ENCODE measurements at regions not wholly inside any gene's neighbourhood (a gene's known extent, or its start where the extent isn't known, plus 50 kb on each side); places are given as distances from the start of the nearest gene placed in this dataset.

DNA sequence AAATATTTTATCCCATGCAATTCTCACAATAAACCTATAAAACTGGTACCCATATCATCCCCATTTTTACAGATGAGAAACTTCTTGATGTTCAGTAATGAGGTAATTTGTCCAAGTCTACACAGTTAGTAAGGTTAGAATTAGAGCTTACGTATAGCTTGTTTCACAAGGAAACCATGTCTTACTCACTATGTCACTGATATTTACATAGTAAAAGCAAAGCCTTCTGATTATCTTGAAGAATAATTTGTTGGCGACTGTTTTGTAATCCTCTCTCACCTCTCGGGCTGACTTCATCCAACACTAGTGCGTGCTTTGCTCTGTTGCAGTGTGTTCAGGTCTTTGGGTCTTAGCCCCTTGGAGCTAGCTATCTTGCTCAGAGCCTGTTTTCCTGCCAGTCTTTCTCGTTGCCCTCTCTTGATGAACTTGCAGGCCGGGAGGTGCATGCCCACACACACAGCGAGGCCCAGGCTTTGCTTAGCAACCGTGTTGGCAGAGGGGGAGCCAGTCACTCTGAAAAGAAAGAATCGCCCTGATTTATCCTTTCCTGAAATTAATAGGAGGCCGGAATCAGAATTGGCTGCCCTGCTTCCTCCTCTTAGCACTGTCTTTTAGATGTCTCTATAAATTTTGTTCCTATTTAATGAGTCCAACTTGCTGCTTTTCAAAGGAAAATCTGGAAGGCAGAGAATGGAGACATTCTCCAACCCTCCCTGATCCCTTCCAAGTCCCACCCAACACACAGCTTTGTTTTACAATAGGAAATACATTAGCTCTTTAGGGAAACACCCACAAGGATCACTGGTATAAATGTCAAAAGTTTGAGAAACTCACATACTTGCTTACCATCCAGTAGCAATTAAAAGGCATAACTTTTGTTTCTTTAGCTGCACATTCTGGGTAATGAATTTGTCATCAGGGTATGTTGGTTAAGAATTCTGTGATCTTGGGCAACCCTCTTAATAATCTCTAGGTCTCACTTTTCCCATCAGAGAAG is 97.6 kb upstream of the SEC11C start:
- TF ChIP-seq, protein P1, sequence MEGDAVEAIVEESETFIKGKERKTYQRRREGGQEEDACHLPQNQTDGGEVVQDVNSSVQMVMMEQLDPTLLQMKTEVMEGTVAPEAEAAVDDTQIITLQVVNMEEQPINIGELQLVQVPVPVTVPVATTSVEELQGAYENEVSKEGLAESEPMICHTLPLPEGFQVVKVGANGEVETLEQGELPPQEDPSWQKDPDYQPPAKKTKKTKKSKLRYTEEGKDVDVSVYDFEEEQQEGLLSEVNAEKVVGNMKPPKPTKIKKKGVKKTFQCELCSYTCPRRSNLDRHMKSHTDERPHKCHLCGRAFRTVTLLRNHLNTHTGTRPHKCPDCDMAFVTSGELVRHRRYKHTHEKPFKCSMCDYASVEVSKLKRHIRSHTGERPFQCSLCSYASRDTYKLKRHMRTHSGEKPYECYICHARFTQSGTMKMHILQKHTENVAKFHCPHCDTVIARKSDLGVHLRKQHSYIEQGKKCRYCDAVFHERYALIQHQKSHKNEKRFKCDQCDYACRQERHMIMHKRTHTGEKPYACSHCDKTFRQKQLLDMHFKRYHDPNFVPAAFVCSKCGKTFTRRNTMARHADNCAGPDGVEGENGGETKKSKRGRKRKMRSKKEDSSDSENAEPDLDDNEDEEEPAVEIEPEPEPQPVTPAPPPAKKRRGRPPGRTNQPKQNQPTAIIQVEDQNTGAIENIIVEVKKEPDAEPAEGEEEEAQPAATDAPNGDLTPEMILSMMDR (IDR thresholded peaks at IDR 0.05) = no peak
- no peak for TF ChIP-seq POLR2A (IDR thresholded peaks at IDR 0.05)
